ENCODE measurements at regions not wholly inside any gene's neighbourhood (a gene's known extent, or its start where the extent isn't known, plus 50 kb on each side); places are given as distances from the start of the nearest gene placed in this dataset.
"Not testable (repeated sequence)": the region's sequence is repeated elsewhere in the genome, so short reads cannot be mapped to it uniquely, and the experiment has no call there.

DNA sequence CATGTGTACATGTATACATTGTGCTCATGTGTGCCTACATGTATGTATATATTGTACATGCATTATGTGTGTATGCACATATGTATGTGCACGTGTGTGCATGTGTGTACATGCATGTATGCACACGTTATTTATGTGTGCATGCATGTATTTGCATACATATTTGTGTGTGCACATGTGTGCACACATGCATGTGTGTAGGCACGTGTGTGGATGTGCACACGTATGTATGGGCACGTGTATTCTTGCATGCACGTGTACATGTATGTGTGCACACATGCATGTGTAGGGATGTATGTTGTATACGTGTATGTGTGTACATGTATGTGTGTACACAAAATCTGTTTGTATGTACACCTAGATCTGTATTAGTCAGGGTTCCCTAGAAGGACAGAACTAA, 556.0 kb downstream of the PRIM2 start:
- not testable (repeated sequence) for H3K36me3 Mint-ChIP-seq (ENCODE audit: insufficient read depth in 1 of 3, low read depth in 3 of 3); H3T11ph ChIP-seq (ENCODE audit: low read length); H3K18ac ChIP-seq (ENCODE audit: insufficient read length, low read depth, low read length); H2BK20ac ChIP-seq (ENCODE audit: low read depth, low read length, poor library complexity, severe bottlenecking); H2AK5ac ChIP-seq (ENCODE audit: insufficient read length, low read length); H2BK120ac ChIP-seq (ENCODE audit: low read depth, low read length, poor library complexity, severe bottlenecking); H4K91ac ChIP-seq (ENCODE audit: insufficient read length, low read depth, low read length); H4K8ac ChIP-seq (replicated peaks; ENCODE audit: insufficient read length, low read depth, low read length); H3K79me2 ChIP-seq (ENCODE audit: insufficient read depth, low read length); H3K4ac ChIP-seq (ENCODE audit: low read depth, low read length); H3K23ac ChIP-seq (ENCODE audit: insufficient read length, low read depth, low read length); H2AFZ ChIP-seq (ENCODE audit: low read length); H2BK15ac ChIP-seq (ENCODE audit: low read depth, low read length); H3K27me3 ChIP-seq (ENCODE audit: insufficient read depth, low read length); H3K9me3 ChIP-seq (ENCODE audit: control insufficient read depth, low read depth, low read length); H2BK12ac ChIP-seq (ENCODE audit: insufficient read length, low read depth, low read length); H3K4me1 ChIP-seq (ENCODE audit: insufficient read depth, low read length); H3K79me1 ChIP-seq (ENCODE audit: insufficient read depth, low read depth, low read length, poor library complexity, severe bottlenecking); H3K27me3 Mint-ChIP-seq (ENCODE audit: low read depth); H4K5ac ChIP-seq (ENCODE audit: insufficient read length, low read depth, low read length); H3K4me3 Mint-ChIP-seq; H4K20me1 ChIP-seq (ENCODE audit: control insufficient read depth, insufficient read depth, insufficient read length); H3K14ac ChIP-seq (ENCODE audit: insufficient read depth, low read length); H2BK5ac ChIP-seq (ENCODE audit: insufficient read length, low read length); H3K23me2 ChIP-seq (ENCODE audit: insufficient read length, low read depth, low read length, poor library complexity, severe bottlenecking); H3K9ac ChIP-seq (ENCODE audit: extremely low read depth, insufficient read length, low read length); H3K4me2 ChIP-seq (ENCODE audit: insufficient read depth, insufficient read length, low read length); H3K56ac ChIP-seq (ENCODE audit: insufficient read length, low read depth, low read length); H3K4me1 Mint-ChIP-seq; DNase-seq; H3K27ac Mint-ChIP-seq; H3K27ac ChIP-seq (ENCODE audit: insufficient read length, low read depth, low read length)
- H3K9me3 Mint-ChIP-seq, result peaks cover 4 to 51% of the 10 kb centered on the region in 2 experiments
- no CpG with 5 or more reads among the region's 7 CpGs for WGBS (ENCODE audit: extremely low coverage, insufficient read length, low lambda C conversion rate)

DNA sequence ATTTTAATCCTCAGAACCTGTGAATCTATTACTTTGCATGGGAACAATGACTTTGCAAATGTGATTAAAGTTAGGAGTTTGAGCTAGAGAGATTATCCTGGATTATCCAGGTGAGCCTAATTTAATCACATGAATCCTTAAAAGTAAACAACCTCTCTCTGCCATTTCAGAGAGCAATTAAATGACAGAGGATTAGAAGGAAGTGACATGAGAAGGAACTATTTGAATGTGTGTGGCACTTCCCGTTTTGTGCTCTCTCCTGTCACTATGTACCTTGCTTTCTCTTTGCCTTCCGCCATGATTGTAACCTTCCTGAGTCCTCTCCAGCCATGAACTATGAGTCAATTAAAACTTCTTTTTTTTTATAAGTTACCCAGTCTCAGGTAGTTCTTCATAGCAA, 559.2 kb downstream of the PRIM2 start:
- peaks cover 4 to 39% of the 10 kb centered on the region in 2 experiments for H3K9me3 Mint-ChIP-seq
- H3K23me2 ChIP-seq (ENCODE audit: insufficient read length, low read depth, low read length, poor library complexity, severe bottlenecking); H4K5ac ChIP-seq (ENCODE audit: insufficient read length, low read depth, low read length); H3K14ac ChIP-seq (ENCODE audit: insufficient read depth, low read length); H3K18ac ChIP-seq (ENCODE audit: insufficient read length, low read depth, low read length); H2BK12ac ChIP-seq (ENCODE audit: insufficient read length, low read depth, low read length); H2BK5ac ChIP-seq (ENCODE audit: insufficient read length, low read length); H2AK5ac ChIP-seq (ENCODE audit: insufficient read length, low read length); H4K20me1 ChIP-seq (ENCODE audit: control insufficient read depth, insufficient read depth, insufficient read length); H3K9me3 ChIP-seq (ENCODE audit: control insufficient read depth, low read depth, low read length); H3K27ac Mint-ChIP-seq; H3K36me3 Mint-ChIP-seq (ENCODE audit: insufficient read depth in 1 of 3, low read depth in 3 of 3); H3K4me1 ChIP-seq (ENCODE audit: insufficient read depth, low read length); H2AFZ ChIP-seq (ENCODE audit: low read length); H3K79me1 ChIP-seq (ENCODE audit: insufficient read depth, low read depth, low read length, poor library complexity, severe bottlenecking); DNase-seq; H3K56ac ChIP-seq (ENCODE audit: insufficient read length, low read depth, low read length); H3K4me1 Mint-ChIP-seq; H3K4ac ChIP-seq (ENCODE audit: low read depth, low read length); H3K9ac ChIP-seq (ENCODE audit: extremely low read depth, insufficient read length, low read length); H4K91ac ChIP-seq (ENCODE audit: insufficient read length, low read depth, low read length); H3K4me2 ChIP-seq (ENCODE audit: insufficient read depth, insufficient read length, low read length); H2BK120ac ChIP-seq (ENCODE audit: low read depth, low read length, poor library complexity, severe bottlenecking); H3T11ph ChIP-seq (ENCODE audit: low read length); H3K27ac ChIP-seq (ENCODE audit: insufficient read length, low read depth, low read length); H3K27me3 Mint-ChIP-seq (ENCODE audit: low read depth); H4K8ac ChIP-seq (replicated peaks; ENCODE audit: insufficient read length, low read depth, low read length); H2BK15ac ChIP-seq (ENCODE audit: low read depth, low read length); H3K27me3 ChIP-seq (ENCODE audit: insufficient read depth, low read length); H3K79me2 ChIP-seq (ENCODE audit: insufficient read depth, low read length); H3K4me3 Mint-ChIP-seq; H2BK20ac ChIP-seq (ENCODE audit: low read depth, low read length, poor library complexity, severe bottlenecking); H3K23ac ChIP-seq (ENCODE audit: insufficient read length, low read depth, low read length): not testable (repeated sequence)
- WGBS (ENCODE audit: extremely low coverage, insufficient read length, low lambda C conversion rate), result no CpG with 5 or more reads among the region's 2 CpGs
